ENCODE measurements at regions not wholly inside any gene's neighbourhood (a gene's known extent, or its start where the extent isn't known, plus 50 kb on each side); places are given as distances from the start of the nearest gene placed in this dataset.

- intact Hi-C loops (cut with DNase I), result no loop called here
- no peak for DNase-seq (ENCODE audit: low spot score)
Measured at GRCh38 chr7:114851406-114852061, 70.4 kb upstream of the MDFIC start.

GRCh38 chr7:114852293-114852692 lies 69.6 kb upstream of the MDFIC start:
- no peak for DNase-seq (ENCODE audit: low spot score)
- intact Hi-C loops (cut with DNase I), result no loop called here

DNA sequence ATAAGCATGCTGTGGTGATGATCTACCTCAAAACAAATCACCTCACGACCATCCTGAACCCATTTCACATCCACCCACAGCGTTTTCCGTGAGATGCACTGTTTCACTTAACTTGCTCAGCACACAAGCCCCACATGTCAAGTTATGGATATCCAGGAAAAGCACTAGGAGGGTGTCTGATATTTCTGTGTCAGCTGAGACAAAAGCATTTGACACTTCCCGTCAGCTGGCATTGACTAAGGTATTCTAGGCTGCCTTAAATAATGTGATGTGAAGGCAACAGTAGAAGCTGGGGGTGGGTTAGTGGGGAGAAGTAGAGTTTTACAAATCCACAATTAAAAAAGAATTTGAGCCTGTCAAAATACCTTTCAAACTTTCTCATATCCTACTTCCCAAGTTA lies 68.7 kb upstream of the MDFIC start:
- DNase-seq (ENCODE audit: low spot score), result no peak
- intact Hi-C loops (cut with DNase I), result no loop called here

DNA sequence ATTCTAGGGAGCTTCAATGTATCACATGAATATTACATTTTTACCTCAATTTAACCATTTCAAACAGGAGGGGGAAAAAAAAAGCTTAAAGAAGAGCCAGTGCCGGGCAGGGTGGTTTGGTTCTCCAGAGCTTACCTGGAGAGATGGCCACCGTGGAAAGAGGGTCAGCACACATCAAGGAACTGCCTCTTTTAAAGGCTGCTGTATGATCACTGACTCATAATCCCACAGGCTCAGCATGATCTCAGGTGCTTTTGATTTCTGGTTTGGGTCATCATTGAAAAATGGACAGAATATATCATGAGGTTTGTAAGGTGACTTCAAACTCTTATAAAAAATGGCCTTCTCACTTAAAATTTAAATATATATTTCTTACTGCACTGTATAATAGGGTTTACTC lies 67.5 kb upstream of the MDFIC start:
- DNase-seq (ENCODE audit: low spot score), result no peak
- intact Hi-C loops (cut with DNase I), result no loop called here

DNA sequence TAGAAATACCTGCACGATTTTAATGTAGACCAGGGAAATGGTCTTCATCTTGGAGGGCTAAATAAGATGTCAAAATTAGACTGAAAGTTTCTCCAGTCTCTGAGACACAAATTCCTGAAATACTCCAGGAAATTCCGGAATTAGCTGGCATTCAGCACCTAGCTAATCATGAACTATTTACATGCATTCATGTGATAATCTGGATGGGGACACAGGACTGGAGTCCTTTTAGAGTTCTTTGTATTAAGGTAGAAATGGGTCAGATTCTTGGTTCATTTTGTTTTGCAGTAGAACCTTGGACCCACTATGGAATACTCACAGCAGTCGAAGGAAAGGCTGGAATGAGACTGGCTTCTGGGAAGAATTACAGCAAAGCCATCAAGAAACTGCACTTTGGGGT lies 65.3 kb upstream of the MDFIC start:
- intact Hi-C loops (cut with DNase I), result no loop called here
- no peak for DNase-seq (ENCODE audit: low spot score)

GRCh38 chr7:114857605-114858004 lies 64.3 kb upstream of the MDFIC start:
- intact Hi-C loops (cut with DNase I), result no loop called here
- no peak for DNase-seq (ENCODE audit: low spot score)

GRCh38 chr7:114859477-114859876 lies 62.4 kb upstream of the MDFIC start:
- no peak for DNase-seq (ENCODE audit: low spot score)
- intact Hi-C loops (cut with DNase I), result no loop called here

GRCh38 chr7:114860206-114860605 lies 61.7 kb upstream of the MDFIC start:
- intact Hi-C loops (cut with DNase I), result no loop called here
- no peak for DNase-seq (ENCODE audit: low spot score)

- no peak for DNase-seq (ENCODE audit: low spot score)
- intact Hi-C loops (cut with DNase I), result no loop called here
Measured at GRCh38 chr7:114862406-114862805, 59.5 kb upstream of the MDFIC start.

GRCh38 chr7:114864278-114864677 lies 57.6 kb upstream of the MDFIC start:
- no peak for DNase-seq (ENCODE audit: low spot score)
- intact Hi-C loops (cut with DNase I), result no loop called here

DNA sequence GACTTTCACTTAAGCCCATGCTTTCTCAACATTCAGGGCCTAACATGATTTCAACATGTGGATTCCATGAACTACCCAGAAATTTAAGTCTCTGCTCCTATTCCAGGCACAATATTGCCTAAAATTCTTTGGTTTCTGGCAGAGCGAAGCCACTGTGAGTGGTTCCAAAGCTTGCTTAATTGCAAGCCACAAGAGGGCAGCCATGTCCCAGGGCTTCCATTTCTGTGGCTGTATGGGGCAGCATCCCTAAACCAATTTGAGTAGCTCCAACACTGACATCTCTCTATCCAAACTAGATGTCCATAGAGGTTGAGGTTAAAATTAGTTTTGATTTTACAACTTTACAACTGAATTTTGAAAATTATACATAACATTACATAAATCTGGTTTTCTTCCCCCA lies 56.3 kb upstream of the MDFIC start:
- no peak for DNase-seq (ENCODE audit: low spot score)
- intact Hi-C loops (cut with DNase I), result loop anchor here (1.0 to 5.0 kb wide), 2 partner anchors 347 to 611 kb away; no protein-coding TSS in a partner anchor

Measured in cardiac septum (tissue), 1 donor.